GM18520 (cell line): ENCODE measurements at regions not wholly inside any gene's neighbourhood (a gene's known extent, or its start where the extent isn't known, plus 50 kb on each side); places are given as distances from the start of the nearest gene placed in this dataset.

Experiments used
- ATAC-seq: cut with Tn5 transposase; IDR thresholded peaks from one replicate; pipeline ENCODE4 v1.9.1; 2021; ENCODE audit not compliant: unreplicated experiment

DNA sequence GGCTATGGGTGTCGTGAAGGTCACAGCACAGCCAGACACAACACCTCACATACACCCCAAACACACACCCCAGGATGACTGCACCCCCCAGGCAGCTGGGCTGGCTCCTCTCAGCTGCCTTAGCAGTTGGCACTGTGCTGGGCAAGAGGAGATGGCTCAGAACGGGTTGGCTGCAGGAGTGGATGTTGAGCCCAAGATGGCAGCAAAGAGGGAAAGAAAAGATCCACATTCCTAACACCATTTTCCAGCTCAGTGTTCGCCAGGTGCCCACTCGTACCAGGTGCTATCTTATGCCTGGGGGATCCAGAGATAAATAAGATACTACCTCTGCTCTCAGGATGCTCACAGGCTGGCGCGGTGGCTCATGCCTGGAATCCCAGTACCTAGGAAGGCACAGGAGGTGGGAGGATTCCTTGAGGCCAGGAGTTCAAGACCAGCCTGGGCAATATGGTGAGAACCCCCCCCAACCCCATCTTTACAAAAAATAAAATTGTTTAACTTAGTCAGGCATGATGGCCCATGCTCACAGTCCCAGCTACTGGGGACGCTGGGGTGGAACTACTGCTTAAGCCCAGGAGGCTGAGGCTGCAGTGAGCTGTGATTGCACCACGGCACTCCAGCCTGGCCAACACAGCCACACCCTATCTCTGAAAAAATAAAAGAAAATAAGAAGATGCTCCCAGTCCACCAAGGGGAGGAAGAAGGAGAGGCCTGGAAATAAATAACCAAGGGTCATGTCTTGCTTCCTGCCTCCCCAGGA is 89.7 kb upstream of the ZNF507 start:
- ATAC-seq = no peak

DNA sequence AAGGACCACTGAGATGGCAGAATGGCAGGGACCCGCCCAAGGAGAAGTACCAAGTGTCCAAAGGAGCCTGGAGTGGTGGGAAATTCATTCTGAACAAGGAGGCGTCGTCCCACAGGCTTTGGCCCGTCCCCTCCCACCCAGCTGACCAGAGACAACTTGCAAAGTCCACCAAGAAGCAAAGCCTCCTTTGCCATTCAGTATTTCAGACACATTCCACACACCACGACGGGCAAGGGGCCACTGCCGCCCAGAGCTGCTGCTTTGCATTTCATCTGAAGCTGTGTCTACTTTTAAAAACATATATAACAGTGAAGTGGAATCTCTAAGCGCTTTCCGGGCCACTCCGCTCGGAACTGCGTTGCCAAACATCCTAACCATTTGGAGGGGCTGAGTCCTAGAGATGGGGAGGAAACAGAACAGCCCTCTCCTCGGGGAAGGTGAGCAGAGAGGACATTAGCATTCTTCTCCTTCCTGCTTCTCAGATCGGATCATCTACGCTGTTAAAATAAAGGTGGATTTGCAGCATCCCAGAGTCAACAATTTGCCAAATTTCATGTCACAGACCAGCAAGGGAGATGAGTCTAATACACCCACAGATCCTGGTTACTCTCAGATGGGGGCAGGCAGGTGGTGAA is 89.0 kb upstream of the ZNF507 start:
- ATAC-seq = no peak

DNA sequence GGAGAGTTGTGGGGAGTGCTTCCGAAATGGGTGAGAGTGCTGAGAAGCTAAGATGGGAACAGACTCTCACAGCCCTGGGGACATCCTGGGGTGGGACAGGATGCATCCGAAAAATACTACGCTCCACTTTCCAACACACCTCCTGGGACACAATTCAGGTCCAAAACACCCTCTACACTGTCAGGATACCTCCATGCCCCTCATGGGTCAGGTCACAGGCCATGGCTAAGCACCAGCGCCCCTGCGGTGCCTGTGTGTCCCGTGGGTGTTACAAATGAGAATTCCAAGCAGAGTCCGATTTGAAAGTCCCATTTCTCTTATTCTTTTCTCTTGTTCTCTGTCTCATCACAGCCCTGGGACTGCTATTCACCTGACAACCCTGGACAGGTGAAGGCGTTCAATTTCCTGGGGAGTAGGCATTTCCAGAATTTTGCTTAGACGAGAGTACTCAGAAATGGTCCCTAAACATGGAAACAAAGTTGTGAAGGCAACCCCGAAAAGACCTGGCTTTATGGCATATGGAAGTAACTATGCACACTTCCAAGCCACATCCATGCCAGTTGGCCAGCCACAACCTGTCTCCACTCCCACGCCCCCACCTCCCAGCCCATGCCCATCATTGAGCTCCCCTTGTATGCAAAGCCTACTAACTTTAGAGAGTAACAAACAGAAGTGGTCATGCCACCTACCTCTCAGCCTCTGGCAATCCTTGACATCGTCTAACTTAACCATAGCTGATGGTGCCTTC is 87.9 kb upstream of the ZNF507 start:
- ATAC-seq = no peak

DNA sequence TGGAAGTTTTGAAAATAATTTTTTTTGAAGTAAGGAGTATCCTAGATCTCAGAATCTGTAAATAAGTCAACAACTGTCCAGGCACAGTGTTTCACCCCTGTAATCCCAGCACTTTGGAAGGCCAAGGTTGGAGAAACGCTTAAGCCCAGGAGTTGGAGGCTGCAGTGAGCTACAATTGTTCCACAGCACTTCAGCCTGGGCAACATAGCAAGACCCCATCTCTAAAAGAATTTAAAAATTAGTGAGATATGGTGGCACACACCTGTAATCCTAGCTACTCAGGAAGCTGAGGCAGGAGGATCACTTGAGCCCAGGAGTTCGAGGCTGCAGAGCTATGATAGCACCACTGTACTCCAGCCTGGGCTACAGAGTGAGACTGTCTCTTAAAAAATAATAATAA is 87.2 kb upstream of the ZNF507 start:
- ATAC-seq = no peak

DNA sequence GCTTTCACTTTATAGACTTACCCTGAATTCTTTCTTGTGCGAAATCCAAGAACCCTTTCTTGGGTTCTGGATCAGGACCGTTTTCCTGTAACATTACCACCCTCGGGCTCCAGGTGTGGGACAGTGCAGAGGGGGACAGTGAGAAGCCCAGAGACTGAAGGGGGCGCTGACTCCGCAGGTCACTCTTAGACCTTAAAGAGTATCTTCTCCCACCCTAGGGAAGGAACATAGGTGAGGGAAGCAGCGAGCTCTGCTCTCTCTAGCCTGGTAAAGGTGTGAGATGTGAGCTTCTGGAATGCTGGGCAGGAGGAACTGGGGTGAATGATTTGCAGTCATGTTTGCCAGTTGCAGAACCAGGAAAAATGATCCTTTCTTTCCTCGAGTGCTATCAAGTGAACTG is 80.8 kb upstream of the ZNF507 start:
- no peak for ATAC-seq

DNA sequence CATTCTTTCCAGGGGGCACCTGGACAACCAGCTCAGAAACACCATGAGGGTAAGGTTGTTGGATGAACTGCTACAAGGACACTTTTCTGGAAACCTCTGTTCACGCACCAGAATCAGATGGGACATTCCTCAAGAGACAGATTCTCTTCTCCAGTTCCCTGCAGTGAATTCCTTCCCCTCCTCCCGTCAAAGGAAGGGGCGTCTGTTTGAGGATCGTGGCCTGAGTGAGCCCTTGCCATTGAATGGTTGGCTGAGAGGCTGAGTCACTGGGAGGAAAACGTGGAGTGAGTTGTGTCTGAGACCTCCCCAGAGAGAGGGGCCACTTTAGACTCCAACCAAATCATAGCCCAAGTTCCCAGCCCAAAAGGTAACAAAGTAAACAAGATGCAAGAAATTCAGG is 79.4 kb upstream of the ZNF507 start:
- ATAC-seq = no peak

DNA sequence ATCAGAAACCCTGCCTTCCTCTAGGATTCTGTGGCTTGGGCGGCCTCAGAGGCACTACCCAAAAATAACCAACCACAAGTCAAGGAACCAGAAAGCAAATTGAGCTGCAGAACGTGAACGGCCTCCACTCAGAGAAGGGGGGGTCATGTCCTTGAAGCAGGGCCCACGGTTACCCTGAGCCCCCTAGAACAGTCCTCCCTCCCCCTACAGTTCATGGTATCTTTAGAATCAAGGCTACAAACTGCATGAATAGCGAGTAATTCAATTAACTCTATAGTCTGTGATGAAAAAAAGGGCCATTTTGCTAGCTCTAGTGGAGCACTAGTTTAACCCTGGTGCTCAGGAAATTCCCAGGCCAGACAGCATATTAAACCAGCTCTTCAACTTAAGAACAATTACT is 79.0 kb upstream of the ZNF507 start:
- no peak for ATAC-seq

DNA sequence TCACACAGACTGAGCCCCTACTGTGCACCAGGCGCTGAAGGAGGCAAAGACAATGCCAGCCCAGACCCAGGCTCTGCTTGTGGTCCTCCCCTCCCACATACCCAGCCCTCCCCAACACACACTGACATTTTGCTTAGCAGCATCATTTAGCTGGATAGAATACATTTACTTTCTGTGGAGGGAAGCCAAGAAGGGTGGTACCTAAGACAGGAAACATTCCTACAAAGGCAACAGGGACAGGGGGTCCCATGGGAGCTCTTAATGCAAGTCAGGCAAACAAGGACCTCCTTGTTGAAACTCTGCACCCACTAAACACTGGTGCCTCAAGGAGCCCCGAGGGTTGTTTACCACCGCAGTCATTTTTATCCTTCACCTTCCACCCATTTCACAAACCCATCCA is 77.0 kb upstream of the ZNF507 start:
- ATAC-seq = no peak

DNA sequence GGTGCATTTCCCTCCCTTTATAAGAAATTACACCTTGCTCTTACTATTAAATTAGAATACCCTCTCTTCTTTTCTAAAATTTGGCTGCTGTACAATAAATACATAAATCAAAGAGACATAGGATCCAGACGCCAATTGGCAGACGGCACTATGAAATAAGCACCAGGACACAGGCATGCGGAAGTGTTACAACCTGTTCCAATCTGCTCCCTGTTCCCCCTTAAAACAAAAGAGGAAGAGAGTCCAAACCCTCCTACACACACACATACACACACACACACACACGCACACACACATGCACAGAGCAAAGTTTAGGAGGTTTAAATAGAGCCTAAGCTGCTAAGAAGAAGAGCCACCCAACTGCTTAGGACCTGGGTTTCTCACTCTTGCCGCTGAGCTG is 75.6 kb upstream of the ZNF507 start:
- no peak for ATAC-seq

DNA sequence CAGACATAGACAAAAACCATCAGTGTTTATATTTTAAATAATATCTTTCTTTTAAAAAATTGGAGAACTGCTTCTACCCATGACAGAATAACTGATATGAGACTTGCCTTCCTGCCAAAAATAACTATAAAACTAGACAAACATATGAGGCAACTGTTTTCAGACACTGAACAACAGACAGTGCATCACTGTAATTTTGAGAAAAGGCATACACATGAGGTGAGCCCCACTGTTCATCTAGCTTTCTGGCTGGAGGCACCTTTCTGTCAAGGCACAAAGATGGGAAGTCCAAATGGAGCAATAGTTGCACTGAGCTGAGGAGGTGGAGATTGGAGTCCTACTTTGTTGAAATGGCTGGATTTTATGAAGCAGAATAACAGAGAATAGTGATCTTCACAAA is 71.9 kb upstream of the ZNF507 start:
- no peak for ATAC-seq

DNA sequence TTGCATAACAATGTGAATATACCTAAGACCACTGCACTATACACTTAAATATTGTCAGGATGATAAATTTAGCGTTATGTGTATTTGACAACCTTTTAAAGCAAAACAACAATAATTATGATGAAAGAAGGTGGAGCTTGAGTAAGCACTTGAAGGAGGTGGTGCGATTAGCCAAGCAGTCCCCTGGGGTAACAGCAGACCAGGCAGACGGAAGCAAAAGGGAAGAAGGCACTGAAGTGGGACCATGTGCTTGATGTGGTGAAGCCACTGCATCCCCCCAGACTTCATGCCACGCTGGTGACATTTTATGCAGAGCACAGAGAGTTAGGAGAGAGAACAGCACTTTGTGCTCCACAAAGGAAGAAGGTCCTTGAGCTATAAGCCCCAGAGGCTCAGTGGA is 58.3 kb upstream of the ZNF507 start:
- no peak for ATAC-seq

DNA sequence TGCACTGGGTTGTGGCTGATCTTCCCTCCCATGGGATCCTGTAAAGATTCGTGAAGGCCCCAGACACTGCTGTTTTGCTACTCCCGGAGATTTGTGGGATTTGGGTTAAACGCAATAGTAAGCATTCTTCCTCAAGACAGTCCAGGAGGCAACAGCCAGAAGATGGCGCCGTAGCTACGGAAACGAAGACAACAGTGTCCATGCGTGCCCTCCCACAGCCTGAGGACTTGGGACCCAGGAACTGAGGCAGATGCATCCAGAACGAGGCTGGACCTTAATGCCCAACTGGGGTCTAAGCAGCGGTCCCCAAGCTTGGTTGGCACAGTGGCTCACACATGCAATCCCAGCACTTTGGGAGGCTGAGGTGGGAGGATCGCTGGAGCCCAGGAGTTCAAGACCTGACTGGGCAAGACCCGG is 57.6 kb upstream of the ZNF507 start:
- no peak for ATAC-seq

DNA sequence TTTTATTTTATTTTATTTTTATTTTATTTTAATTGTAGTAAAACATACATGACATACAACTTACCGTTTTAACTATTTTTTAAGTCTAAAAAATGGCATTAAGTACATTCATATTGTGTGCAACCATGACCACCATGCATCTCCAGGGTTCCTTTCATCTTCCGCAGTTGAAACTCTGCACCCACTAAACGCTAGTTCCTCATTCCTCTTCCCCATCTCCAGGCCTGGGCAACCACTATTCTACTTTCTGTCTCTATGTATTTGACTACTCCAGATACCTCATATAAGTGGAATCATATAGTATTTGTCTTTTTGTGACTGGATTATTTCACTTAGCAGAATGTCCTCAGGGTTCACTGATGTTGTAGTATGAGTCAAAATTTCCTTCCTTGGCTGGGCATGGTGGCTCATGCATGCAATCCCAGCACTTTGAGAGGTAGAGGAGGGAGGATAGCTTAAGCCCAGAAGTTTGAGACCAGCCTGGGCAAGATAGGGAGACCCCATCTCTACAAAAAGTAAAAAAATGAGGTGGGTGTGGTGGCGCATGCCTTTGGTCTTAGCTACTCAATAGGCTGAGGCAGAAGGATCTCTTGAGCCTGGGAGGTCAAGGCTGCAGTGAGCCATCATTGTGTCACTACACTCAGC is 55.7 kb upstream of the ZNF507 start:
- no peak for ATAC-seq

DNA sequence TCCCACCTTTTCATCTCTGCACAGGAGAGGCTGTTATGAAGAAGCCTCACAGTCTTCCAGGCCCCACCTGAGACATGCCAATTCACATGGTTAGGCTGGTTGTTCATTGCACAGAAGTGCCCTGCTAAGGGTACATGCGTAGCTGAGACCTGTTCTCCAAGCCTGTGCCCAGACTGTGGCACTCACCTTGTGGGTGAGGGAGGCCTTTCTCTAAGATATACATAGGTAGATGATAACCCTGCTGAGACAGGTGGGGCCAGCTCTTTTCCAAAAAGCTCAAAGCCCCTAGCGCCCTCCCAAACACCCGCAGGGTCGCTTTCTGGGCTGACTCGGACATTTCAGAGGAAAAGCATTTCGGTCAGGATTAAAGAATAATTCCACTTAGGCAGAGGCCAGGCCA is 53.5 kb upstream of the ZNF507 start:
- no peak for ATAC-seq

DNA sequence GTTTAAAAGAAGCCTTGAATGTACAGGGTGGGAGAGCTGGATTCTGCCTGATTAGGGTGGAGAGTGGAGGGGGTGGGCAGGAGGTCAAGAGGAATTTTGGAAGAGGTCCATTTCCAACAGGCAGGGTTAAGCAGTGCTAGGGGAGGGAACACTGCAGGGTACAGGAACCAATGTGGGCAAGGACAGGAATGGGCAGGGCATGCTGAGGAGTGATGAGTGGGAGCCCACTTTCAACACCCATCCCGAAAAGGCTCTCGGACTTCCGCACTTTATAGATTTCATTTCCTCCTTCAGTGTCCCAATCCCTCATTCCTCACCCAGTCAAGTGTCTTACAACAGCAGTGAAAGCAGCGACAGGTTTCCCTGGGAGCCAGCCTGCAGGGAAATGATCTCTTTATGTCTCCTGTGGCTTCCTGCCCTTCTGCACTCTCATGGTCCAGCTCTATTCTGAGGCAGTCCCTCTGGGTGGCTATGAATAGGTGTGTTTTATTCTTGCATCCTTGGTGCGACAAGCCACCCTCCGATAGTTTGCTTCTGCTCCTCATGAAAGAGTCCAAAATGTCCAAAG is 50.5 kb upstream of the ZNF507 start:
- ATAC-seq = no peak
